Skeletal muscle satellite cell (primary cell): ENCODE measurements at regions not wholly inside any gene's neighbourhood (a gene's known extent, or its start where the extent isn't known, plus 50 kb on each side); places are given as distances from the start of the nearest gene placed in this dataset.

Experiments used
- H3K27me3 ChIP-seq: 2 replicates; pipeline ENCODE4 v1.7.0; 2013; ENCODE audit warnings: low read length; ENCODE audit not compliant: control insufficient read depth, insufficient read depth
- H3K36me3 ChIP-seq: 2 replicates; pipeline ENCODE4 v1.7.0; 2013; ENCODE audit warnings: mild to moderate bottlenecking, control low read depth, low read length; ENCODE audit not compliant: insufficient read depth
- H3K4me1 ChIP-seq: 2 replicates; pipeline ENCODE4 v1.7.0; 2013; ENCODE audit warnings: low read length; ENCODE audit not compliant: control insufficient read depth, insufficient read depth
- H3K4me2 ChIP-seq: 2 replicates; pipeline ENCODE4 v1.7.0; 2013; ENCODE audit warnings: mild to moderate bottlenecking, low read length
- H3K4me3 ChIP-seq: 2 replicates; pipeline ENCODE4 v1.7.0; 2013; ENCODE audit warnings: low read length
- H3K9ac ChIP-seq: 2 replicates; pipeline ENCODE4 v1.7.0; 2013; ENCODE audit warnings: mild to moderate bottlenecking, low read depth, low read length, moderate library complexity
- H3K9me3 ChIP-seq: replicated peaks from 2 replicates; pipeline ENCODE4 v1.7.0; 2013; ENCODE audit warnings: mild to moderate bottlenecking, control low read depth, low read length

- no peaks in the 10 kb centered on the region for H3K27me3 ChIP-seq
- no peaks in the 10 kb centered on the region for H3K9me3 ChIP-seq
- H3K4me2 ChIP-seq: no peak overlapping the region
- no peaks in the 10 kb centered on the region for H3K36me3 ChIP-seq
- no peak overlapping the region for H3K9ac ChIP-seq
- no peaks in the 10 kb centered on the region for H3K4me1 ChIP-seq
- no peak overlapping the region for H3K4me3 ChIP-seq
Measured at GRCh38 chr6:21826904-21827303, 233.4 kb downstream of the SOX4 start.

- H3K4me3 ChIP-seq: no peak overlapping the region
- no peak overlapping the region for H3K4me2 ChIP-seq
- H3K9me3 ChIP-seq: no peaks in the 10 kb centered on the region
- no peaks in the 10 kb centered on the region for H3K27me3 ChIP-seq
- no peak overlapping the region for H3K9ac ChIP-seq
- H3K4me1 ChIP-seq: no peaks in the 10 kb centered on the region
- H3K36me3 ChIP-seq: no peaks in the 10 kb centered on the region
Measured at GRCh38 chr6:21827425-21828202, 234.1 kb downstream of the SOX4 start.

GRCh38 chr6:21828704-21829103, 235.2 kb downstream of the SOX4 start:
- Histone ChIP-seq H3K4me1 (no peaks in the 10 kb centered on the region), H3K9ac (no peak overlapping the region)

GRCh38 chr6:21829126-21829525, 235.6 kb downstream of the SOX4 start:
- H3K4me1 ChIP-seq: no peaks in the 10 kb centered on the region
- H3K9me3 ChIP-seq: no peaks in the 10 kb centered on the region
- no peaks in the 10 kb centered on the region for H3K27me3 ChIP-seq
- no peak overlapping the region for H3K4me2 ChIP-seq
- H3K36me3 ChIP-seq: no peaks in the 10 kb centered on the region
- H3K9ac ChIP-seq: no peak overlapping the region
- H3K4me3 ChIP-seq: no peak overlapping the region

More at GRCh38 chr6:21828704-21829103, 235.2 kb downstream of the SOX4 start:
- Histone ChIP-seq H3K9me3 (no peaks in the 10 kb centered on the region), H3K4me2 (no peak overlapping the region), H3K4me3 (no peak overlapping the region), H3K27me3 (no peaks in the 10 kb centered on the region), H3K36me3 (no peaks in the 10 kb centered on the region)

GRCh38 chr6:21831521-21832291, 238.2 kb downstream of the SOX4 start:
- H3K9ac ChIP-seq: no peak overlapping the region

GRCh38 chr6:21836277-21836676, 242.7 kb downstream of the SOX4 start:
- Histone ChIP-seq H3K9me3 (no peaks in the 10 kb centered on the region), H3K27me3 (no peaks in the 10 kb centered on the region), H3K4me2 (no peak overlapping the region), H3K4me1 (peaks cover 7% of the 10 kb centered on the region), H3K4me3 (no peak overlapping the region), H3K36me3 (no peaks in the 10 kb centered on the region), H3K9ac (no peak overlapping the region)

More at GRCh38 chr6:21831521-21832291, 238.2 kb downstream of the SOX4 start:
- no peaks in the 10 kb centered on the region for H3K36me3 ChIP-seq
- H3K4me3 ChIP-seq: no peak overlapping the region
- no peaks in the 10 kb centered on the region for H3K9me3 ChIP-seq
- no peaks in the 10 kb centered on the region for H3K4me1 ChIP-seq
- no peaks in the 10 kb centered on the region for H3K27me3 ChIP-seq
- H3K4me2 ChIP-seq: no peak overlapping the region

GRCh38 chr6:21836772-21837425, 243.3 kb downstream of the SOX4 start:
- no peak overlapping the region for H3K9ac ChIP-seq

GRCh38 chr6:21840428-21840827, 246.9 kb downstream of the SOX4 start:
- H3K9ac ChIP-seq: no peak overlapping the region
- H3K4me3 ChIP-seq: no peak overlapping the region
- no peaks in the 10 kb centered on the region for H3K9me3 ChIP-seq
- H3K4me1 ChIP-seq: peaks cover 7% of the 10 kb centered on the region
- H3K36me3 ChIP-seq: no peaks in the 10 kb centered on the region
- H3K4me2 ChIP-seq: no peak overlapping the region
- H3K27me3 ChIP-seq: no peaks in the 10 kb centered on the region

More at GRCh38 chr6:21836772-21837425, 243.3 kb downstream of the SOX4 start:
- Histone ChIP-seq H3K4me2 (no peak overlapping the region), H3K4me3 (no peak overlapping the region), H3K4me1 (peaks cover 7% of the 10 kb centered on the region), H3K9me3 (no peaks in the 10 kb centered on the region), H3K27me3 (no peaks in the 10 kb centered on the region), H3K36me3 (no peaks in the 10 kb centered on the region)

- Histone ChIP-seq H3K4me1 (peaks cover 7% of the 10 kb centered on the region), H3K9me3 (no peaks in the 10 kb centered on the region), H3K27me3 (no peaks in the 10 kb centered on the region), H3K4me2 (no peak overlapping the region), H3K9ac (no peak overlapping the region), H3K36me3 (no peaks in the 10 kb centered on the region), H3K4me3 (no peak overlapping the region)
Measured at GRCh38 chr6:21842875-21843645, 249.5 kb downstream of the SOX4 start.

GRCh38 chr6:21844120-21844917, 250.8 kb downstream of the SOX4 start:
- H3K4me3 ChIP-seq: no peak overlapping the region
- H3K4me2 ChIP-seq: no peak overlapping the region
- no peaks in the 10 kb centered on the region for H3K36me3 ChIP-seq
- H3K27me3 ChIP-seq: no peaks in the 10 kb centered on the region
- no peak overlapping the region for H3K9ac ChIP-seq
- H3K4me1 ChIP-seq: peaks cover 7% of the 10 kb centered on the region
- no peaks in the 10 kb centered on the region for H3K9me3 ChIP-seq
